Activated CD8-positive, alpha-beta memory T cell treated with anti-CD3 and anti-CD28 coated beads for 36 hours (primary cell): ENCODE measurements at regions not wholly inside any gene's neighbourhood (a gene's known extent, or its start where the extent isn't known, plus 50 kb on each side); places are given as distances from the start of the nearest gene placed in this dataset.

Experiments
- CTCF ChIA-PET: fragments of 350-600 bp; sonication (Branson Sonifier 250); formaldehyde crosslinking; loops from one replicate; lab custom pipeline; 2021; ENCODE audit warnings: antibody characterized with exemption; lab: Charles Lee
- POLR2A ChIA-PET: fragments of 350-600 bp; sonication (Branson Sonifier 250); formaldehyde crosslinking; loops from one replicate; lab custom pipeline; 2021; ENCODE audit warnings: antibody characterized with exemption; lab: Charles Lee

DNA sequence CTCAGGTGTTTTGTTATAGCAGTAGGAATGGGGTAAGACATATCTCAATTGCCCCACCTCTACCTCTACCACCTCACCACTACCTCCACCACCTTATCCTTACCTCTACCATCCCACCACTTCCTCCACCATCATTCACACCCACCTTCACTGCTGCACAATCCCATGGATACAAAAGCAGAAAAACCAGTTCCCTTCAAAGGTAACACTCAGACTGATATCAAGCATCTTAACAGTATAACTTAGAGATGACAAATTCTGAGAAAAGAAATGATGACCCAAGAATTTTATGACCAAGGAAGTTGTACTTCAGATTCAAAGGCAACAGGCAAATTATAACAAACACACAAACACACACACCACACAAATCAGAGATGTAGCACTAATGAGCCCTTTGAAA lies 189.4 kb downstream of the NUAK1 start:
- CTCF ChIA-PET, result no interaction called here
- POLR2A ChIA-PET, result no interaction called here

DNA sequence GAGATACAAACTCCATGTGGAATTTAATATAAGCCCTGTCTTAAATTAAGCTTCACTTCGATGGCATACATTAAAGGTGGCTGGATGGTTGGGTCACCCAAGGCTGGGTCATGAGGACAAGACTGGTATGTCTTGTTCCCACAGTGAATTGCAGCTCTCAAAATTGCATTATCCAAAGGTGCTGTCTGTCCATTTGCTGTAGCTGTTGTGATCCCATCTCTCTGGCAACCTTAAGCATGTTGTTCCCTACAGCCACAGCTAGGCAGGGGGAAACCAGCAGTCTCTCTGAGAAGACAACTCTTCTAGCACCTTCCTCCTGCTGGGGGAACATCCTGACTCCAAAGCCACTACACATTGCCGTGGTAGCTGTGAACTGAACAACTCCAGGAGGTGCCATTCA lies 187.0 kb downstream of the NUAK1 start:
- ChIA-PET POLR2A (no interaction called here), CTCF (no interaction called here)

DNA sequence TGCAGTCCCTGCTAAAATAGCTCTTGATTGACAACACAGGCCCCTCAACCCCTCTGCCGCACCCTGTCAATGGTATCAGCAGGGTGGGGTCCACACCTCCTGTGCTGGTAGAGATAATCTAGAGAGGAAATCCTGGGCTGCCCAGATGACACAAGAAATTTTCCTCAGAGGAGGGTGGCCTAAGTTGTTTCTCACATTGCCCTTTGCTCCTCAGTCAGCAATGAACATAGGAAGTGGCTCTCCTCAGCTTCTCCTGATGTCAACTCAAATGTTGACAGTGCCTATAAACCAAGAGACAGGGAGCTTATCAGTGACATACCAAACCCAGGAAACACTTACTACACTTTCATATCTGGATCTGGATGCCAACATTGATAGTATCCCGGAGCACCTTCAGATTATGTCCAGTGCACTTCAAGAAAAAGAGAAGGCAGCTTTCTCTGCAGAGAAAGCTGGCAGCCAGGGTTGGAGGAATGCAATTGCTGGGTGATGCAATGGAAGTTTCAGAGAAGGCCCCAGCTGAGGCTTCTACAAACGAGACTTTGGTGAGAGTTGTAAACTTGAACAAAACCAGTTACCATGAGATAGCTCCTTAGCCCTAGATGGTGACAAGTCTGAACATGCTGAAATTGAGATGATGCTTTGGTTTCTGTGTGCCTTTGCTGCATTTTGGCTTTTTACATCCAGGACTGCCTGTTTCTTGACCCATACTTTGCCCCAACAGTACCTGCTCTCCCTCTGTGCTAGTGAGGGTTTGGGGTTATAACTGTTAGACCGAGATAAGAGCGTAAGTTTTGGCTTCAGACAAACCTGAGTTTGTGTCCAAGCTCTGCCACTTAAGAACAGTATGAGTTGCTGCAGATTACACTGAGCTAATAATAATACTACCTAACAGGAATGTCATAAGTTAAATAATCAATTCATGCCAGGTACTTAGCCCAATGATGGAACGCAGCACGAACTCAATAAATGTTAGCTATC lies 183.5 kb downstream of the NUAK1 start:
- ChIA-PET CTCF (no interaction called here), POLR2A (no interaction called here)

DNA sequence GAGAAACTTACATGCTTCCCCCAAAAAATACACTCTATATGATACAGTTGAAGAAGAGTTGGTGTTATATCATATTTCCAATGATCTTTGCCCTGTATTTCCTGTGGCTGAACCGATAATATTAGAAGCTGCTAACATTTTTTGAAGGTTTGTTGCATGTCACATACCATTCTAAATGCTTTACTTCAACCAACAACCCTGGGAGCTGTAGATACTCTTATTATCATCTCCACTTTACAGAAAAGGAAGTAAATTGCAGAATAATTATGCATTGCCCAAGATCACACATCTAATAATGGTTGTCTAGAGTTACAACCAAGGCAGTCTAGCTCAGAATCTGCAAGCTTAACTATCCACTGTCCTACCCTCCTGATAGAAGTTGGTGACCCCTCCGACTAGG lies 182.8 kb downstream of the NUAK1 start:
- POLR2A ChIA-PET, result no interaction called here
- CTCF ChIA-PET, result no interaction called here

DNA sequence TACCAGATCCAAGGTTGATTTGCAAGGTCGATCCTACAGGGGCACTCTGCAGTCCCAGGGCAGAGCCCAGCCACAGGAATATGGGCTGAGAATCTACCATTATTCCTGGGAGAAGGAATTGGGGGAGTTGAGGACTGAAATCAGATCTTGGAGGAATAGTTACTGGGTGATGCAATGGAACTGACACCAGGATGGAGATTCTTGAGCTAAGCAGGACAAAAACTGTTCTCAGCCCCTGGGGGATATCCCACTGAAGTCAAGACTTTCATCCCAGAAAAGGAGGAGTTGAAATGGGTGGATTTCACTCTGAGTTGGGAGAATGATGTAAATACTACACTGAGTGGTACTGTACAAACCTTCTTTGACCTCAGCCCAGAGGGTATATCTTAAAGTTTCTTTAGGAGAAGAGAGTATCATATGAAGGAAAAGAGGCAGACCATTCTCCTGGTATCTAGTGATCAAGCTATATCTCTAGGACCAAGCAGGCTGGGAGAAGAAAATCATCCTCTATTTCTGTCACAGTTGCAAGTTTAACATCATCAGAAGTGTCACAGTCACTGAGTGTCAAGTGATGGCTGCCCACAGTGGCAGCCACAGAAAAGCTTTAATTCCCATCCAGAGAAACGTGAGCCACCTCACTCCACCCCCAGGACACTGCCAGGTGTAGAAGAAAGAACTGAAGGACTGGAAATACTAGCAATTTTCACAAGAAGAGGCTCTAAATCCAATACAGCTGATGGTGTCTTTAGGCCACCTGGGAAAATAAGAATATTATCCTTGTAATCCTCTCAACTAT lies 181.9 kb downstream of the NUAK1 start:
- ChIA-PET POLR2A (no interaction called here), CTCF (no interaction called here)

DNA sequence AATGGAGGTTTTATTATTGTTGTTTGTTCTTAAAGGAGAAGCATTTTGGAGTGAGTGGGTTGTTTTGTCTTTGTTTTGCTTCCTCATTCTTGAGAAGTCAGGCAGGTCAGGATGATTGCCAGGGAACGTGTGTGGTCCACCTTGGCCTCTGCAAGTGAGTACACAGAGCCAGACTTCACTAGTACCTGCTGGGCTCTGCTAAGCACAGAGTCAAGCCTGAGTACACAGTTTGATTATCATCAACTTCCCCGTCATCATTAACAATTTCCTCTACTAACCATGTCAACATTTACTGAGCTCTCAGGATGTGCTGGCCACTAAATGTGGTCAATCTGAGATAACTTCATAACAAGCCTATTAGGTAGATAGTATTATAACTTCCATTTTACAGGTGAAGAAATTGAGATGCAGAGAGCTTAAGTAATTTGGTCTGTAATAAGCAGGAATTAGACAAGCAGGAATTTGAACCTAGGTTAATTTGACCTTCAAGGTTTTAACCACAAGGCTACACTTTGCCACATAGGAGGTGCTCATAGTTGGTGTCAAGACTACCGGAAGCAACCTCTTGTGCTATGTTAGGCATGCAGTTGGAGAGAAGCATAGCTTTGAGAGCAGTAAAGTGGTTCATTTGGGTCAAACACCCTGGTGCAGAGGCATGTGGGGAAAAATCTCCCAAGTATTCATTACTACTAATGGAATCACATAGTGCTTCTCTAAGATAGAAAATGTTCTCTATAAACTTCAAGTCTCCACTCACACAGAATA lies 178.3 kb downstream of the NUAK1 start:
- CTCF ChIA-PET, result no interaction called here
- POLR2A ChIA-PET, result no interaction called here

DNA sequence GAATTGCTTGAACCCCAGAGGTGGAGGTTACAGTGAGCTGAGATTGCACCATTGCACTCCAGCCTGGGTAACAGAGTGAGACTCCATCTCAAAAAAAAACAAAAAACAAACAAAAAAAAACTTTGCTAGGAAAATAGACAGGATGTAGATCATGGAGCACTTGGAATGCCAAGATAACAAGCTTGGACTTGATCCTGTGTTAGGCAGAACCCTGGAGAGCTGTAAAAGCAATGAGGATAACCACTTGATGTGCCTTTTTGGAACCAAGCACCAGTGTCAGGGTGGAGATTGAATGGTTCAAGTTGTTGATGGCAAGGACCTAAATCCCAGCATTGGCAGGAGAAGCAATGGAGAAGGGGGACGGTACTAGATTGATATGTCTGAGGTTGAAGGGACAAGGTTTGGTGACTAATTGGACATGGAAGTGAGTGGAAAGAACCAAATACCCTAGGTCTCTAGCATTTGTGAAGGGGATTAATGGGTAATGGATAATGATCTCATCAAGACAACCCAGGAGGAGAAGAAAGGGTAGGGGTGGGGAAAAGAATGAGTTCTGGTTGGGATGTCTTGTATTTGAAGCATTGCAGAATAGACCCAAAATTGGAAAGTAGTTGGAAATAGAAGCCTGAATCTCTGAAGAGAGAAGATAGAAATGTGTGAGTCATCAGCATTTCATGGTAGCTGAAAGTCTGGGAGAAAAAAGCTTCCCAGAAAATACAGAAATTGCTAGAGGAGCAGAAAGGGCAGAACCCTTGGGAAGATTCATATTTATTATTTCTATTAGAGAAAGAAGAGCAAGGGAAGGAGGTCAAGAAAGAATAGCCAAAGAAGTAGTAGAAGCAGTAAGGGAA lies 176.7 kb downstream of the NUAK1 start:
- CTCF ChIA-PET, result no interaction called here
- POLR2A ChIA-PET, result no interaction called here

DNA sequence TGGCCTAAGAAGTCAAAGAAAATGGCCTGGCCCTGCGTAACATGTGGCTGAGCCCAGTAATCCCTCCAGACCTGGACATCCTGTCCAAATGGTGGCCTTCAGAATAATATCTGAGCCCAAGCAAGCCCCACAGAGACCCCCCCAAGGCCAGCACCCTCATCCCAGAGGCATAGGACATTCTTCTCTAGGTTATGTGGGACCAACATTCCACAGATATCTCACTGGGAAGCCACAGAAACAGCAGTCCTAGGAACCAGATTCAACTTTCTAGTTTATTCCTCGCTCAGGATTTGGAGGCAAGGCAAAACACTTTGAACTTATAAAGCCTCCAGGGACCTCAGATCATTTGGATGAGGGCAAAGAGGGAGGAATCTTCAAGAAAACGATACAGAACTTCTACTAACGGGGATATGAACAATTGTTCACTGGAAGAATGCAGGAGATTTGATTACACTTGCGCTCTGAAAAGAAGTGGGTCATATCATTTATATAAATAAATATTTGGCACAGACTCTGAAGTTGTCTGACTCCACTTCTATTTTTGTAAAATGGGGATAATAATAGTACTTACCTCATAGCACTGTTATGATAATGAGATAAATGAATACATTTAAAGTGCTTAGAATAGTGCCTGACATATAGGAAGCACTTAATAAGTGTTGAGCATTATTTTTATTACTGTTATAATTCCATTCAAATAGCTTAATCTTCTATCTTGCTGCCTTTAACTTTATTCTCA lies 171.5 kb downstream of the NUAK1 start:
- ChIA-PET POLR2A (no interaction called here), CTCF (no interaction called here)

DNA sequence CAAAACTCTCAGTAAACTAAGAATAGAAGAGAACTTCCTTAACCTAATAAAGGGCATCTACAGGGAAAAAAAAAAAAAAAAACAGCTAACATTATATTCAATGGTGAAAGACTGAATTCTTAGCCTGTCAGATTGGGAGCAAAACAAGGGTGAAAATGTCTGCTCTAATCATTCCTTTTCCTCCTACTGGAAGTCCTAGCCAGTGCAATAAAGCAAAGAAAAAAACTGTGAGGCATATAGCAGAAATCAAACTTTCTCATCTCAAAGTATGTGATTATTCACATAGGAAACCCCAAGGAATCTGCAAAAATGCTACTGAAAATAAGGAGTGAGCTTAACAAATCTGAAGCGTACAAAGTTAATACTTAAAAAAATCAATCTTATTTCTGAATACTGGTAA lies 170.7 kb downstream of the NUAK1 start:
- POLR2A ChIA-PET, result no interaction called here
- CTCF ChIA-PET, result no interaction called here

DNA sequence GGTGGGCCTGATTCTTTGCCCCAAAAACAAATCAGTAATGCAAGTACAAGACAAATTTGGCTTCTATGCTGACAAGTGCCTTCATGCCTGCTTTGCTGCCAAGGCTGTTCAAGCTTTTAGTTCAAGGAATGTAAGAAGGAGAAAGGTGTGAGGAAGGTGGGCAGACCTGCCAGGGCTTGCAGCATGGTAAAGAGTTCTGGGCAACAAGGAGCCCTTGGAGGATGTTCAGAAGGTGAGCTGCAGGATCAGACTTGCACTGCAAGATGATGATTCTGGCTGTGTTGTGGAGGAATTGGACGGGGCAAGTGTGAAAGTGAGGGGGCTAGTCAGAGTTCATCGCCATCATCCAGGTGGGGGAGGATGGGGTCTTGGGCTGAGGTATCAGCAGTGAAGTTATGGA lies 167.9 kb downstream of the NUAK1 start:
- ChIA-PET POLR2A (no interaction called here), CTCF (no interaction called here)

DNA sequence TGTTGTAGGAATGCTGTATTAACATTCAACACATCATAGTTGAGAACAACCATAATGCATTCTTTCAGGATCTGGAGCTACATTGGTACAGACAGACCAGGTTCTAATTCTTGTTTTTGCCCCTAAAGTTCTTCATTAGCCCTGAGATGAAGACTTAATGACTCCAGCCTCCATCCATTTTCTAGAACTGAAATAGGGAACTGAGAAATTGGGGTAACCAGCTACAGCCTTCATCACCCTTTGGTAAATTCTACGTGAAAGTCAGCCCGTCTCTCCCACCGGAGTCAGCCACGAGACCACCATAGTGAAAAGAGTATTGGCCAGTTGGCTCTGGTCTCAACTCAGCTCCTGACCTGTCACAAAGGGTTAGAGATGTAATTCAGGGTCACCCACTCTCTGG lies 164.0 kb downstream of the NUAK1 start:
- ChIA-PET POLR2A (no interaction called here), CTCF (no interaction called here)

DNA sequence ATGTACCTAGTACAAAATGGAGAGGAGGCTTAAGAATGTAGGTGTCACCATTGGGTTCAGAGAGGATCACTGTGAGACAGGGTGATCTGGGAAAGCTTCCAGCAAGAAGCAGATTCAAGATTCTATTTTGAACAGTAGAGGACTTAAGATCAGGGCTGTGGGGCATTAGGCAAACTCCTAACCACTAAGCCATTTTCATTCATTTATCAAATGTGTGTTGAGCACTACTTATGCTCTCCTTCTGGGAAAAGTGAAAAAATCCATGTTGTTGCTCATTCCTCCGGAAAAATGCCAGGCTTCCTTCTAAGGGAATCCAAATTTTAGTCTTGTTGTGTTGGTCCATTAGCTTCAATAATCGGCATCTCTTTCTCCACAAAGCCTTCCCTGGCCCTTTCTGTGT lies 163.4 kb downstream of the NUAK1 start:
- POLR2A ChIA-PET, result no interaction called here
- CTCF ChIA-PET, result no interaction called here

DNA sequence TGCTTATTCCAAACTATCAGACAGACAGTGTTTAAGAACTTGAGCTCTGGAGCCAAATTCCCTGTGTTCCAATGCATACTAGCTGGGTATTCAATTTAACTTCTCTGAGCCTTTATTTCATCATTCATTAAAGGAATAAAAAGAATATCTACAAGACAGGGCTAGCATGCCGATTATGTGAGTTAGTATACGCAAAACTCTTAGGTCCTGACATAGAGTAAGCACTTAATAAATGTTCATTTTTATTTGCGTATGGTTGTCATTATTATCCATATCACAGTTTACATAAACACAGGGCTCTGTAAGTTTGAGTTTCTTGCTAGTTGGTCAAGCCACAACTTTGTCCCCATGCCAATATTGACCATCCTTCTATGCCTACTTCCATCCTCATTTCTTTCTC lies 161.5 kb downstream of the NUAK1 start:
- ChIA-PET POLR2A (no interaction called here), CTCF (no interaction called here)

DNA sequence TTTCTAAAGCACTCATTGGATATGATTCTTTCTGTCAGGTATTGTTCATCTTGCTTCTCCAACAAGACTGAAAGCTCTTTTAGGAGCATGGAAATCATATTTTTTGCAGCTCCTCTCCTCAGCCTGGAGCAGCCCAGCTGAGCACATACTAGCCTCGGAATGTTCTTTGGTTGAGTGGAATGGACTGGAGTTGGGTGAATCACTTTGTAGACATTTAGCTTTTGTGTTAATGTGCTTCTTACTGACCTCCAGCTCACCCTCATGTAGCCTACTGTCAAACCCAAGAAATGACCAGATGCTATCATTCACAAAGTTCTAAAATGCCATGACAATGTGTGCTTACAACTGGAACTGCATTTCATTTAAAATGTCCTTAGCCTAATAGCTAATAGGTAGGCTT lies 161.1 kb downstream of the NUAK1 start:
- POLR2A ChIA-PET, result no interaction called here
- CTCF ChIA-PET, result no interaction called here

DNA sequence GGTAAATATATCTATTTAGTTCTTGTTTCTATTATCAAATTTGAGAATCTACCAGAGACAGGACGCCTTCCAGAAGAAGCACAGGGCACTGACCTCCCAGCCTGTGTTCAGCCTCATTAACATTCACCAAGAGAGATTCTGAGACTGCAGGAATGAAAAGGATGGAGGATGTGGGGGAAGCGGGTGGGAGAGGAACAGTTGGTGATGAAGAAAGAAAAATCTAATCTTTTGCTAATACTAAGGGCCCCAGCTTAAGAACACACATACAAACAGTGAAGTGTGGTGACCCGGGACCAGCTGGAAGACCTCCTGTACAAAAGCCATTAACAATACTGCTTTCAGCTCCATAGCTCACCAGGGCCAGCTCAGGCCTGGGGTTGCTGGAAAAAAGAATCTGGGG lies 160.5 kb downstream of the NUAK1 start:
- ChIA-PET CTCF (no interaction called here), POLR2A (no interaction called here)

DNA sequence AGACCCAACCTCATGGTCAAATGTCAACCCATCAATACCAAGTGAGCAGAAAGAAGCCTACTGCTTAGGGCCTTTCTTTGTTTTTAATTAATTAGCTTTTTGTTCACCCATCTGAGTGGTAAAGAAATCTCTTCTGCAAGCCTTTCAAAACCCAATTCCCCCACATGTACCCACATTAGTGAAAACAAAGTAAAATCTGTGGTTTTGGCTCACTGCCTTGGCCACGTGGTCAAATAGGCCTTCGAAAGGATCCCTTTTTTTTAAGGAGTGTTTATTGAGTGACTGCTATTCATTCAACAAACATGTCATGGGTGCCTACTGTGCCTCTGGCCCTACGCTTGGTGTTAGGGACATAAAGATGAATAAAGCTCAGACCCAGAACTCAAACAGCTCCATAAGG lies 160.1 kb downstream of the NUAK1 start:
- POLR2A ChIA-PET, result no interaction called here
- CTCF ChIA-PET, result no interaction called here

DNA sequence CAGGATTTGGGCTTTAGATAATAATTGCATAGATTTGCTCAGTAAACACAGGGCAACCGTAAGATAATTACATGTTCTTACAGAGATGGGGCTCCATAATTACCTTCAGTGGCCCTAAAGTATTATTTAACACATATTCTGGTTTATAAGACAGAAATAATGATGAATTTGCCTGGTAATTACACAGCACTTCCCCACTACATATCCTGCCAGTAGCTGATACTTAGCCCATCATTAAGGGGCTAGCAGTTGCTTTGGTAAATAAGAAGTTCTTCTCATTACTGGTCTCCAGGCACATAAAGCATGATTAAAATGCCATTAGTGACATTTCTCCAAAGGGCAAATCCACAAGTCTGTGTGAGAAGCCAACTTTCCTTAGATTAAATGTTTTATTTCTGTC lies 158.7 kb downstream of the NUAK1 start:
- ChIA-PET CTCF (no interaction called here), POLR2A (no interaction called here)

DNA sequence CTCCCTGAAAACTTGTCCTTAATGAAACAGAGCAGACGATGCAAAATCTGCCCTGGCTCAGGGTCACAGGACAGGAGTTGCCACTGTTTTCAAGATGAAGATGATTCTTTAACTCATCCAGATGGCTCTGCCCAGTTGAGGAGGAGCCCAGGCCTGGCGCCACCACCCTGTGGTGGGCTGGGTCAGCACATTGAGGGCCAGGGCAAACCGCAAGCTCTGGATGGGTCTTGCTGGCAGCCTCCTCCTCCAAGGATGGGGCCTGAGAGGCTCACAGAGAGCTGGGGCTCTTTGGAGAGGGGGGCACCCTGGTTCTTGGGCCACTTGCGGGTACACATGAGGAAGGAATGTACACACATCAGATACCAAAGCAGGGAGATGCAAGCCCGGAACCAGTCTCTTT lies 158.2 kb downstream of the NUAK1 start:
- ChIA-PET CTCF (no interaction called here), POLR2A (no interaction called here)

DNA sequence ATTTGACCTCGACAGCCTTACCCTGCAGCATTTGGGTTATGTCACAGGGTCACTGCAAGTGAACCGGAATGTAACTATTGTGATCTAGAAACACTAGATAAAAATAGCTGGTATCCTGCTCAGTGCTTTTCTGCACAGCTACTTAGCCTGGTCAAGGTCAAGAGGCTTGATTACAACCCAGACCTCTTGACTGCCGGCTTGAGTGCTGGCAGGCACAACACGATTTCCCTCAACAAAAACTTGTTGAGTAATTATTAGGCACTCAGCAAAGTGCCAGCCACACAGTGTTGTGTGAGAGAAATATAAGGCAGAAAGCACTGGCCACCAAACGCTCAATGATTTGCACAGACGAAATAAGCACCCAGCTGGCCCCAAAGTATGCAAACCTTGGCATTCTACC lies 156.7 kb downstream of the NUAK1 start:
- ChIA-PET POLR2A (no interaction called here), CTCF (no interaction called here)
